H9 (cell line): ENCODE measurements at regions not wholly inside any gene's neighbourhood (a gene's known extent, or its start where the extent isn't known, plus 50 kb on each side); places are given as distances from the start of the nearest gene placed in this dataset.

Experiments used
- DNase-seq: peaks from one replicate; pipeline ENCODE4 v3.0.0-alpha.2; 2017
- H2AFZ ChIP-seq: one replicate; pipeline ENCODE4 v1.6.1; 2013; ENCODE audit warnings: mild to moderate bottlenecking, low read length, control low read depth, moderate library complexity
- H2AK5ac ChIP-seq: 2 replicates; pipeline ENCODE4 v1.6.1; 2013; ENCODE audit warnings: low read length, control low read depth, mixed read lengths; ENCODE audit not compliant: insufficient read length
- H2BK120ac ChIP-seq: one replicate; pipeline ENCODE4 v1.6.1; 2013; ENCODE audit warnings: low read depth, mild to moderate bottlenecking, low read length, control low read depth, inconsistent platforms; ENCODE audit not compliant: poor library complexity, severe bottlenecking
- H2BK12ac ChIP-seq: 2 replicates; pipeline ENCODE4 v1.6.1; 2013; ENCODE audit warnings: low read length, control low read depth, mixed read lengths, low read depth; ENCODE audit not compliant: insufficient read length
- H2BK15ac ChIP-seq: 2 replicates; pipeline ENCODE4 v1.6.1; 2013; ENCODE audit warnings: low read depth, low read length, control low read depth
- H2BK20ac ChIP-seq: one replicate; pipeline ENCODE4 v1.6.1; 2013; ENCODE audit warnings: low read depth, mild to moderate bottlenecking, low read length, control low read depth, inconsistent platforms; ENCODE audit not compliant: poor library complexity, severe bottlenecking
- H2BK5ac ChIP-seq: 2 replicates; pipeline ENCODE4 v1.6.1; 2013; ENCODE audit warnings: low read length, control low read depth, mixed read lengths; ENCODE audit not compliant: insufficient read length
- H3K14ac ChIP-seq: 2 replicates; pipeline ENCODE4 v1.6.1; 2013; ENCODE audit warnings: low read length, control low read depth; ENCODE audit not compliant: insufficient read depth
- H3K18ac ChIP-seq: 2 replicates; pipeline ENCODE4 v1.6.1; 2013; ENCODE audit warnings: low read depth, mild to moderate bottlenecking, mixed read lengths, low read length, control low read depth; ENCODE audit not compliant: insufficient read length
- H3K23ac ChIP-seq: 2 replicates; pipeline ENCODE4 v1.6.1; 2013; ENCODE audit warnings: low read length, control low read depth, mixed read lengths, low read depth; ENCODE audit not compliant: insufficient read length
- H3K23me2 ChIP-seq: 2 replicates; pipeline ENCODE4 v1.6.1; 2013; ENCODE audit warnings: low read depth, mild to moderate bottlenecking, mixed read lengths, low read length, control low read depth; ENCODE audit not compliant: insufficient read length, poor library complexity, severe bottlenecking
- H3K27ac ChIP-seq: 2 replicates; pipeline ENCODE4 v1.5.1; 2013; ENCODE audit warnings: low read length, control low read depth, mixed read lengths, low read depth; ENCODE audit not compliant: insufficient read length
- H3K27me3 ChIP-seq: 2 replicates; pipeline ENCODE4 v1.6.1; 2013; ENCODE audit warnings: low read length, control low read depth, inconsistent platforms; ENCODE audit not compliant: insufficient read depth
- H3K4ac ChIP-seq: 2 replicates; pipeline ENCODE4 v1.6.1; 2013; ENCODE audit warnings: low read depth, mild to moderate bottlenecking, control low read depth, inconsistent platforms, low read length, moderate library complexity
- H3K4me1 ChIP-seq: 2 replicates; pipeline ENCODE4 v1.6.1; 2013; ENCODE audit warnings: low read length, control low read depth, inconsistent platforms; ENCODE audit not compliant: insufficient read depth
- H3K4me2 ChIP-seq: 2 replicates; pipeline ENCODE4 v1.6.1; 2013; ENCODE audit warnings: low read length, control low read depth, mixed read lengths; ENCODE audit not compliant: insufficient read length, insufficient read depth
- H3K56ac ChIP-seq: 2 replicates; pipeline ENCODE4 v1.6.1; 2013; ENCODE audit warnings: low read depth, mild to moderate bottlenecking, mixed read lengths, low read length, control low read depth; ENCODE audit not compliant: insufficient read length
- H3K79me1 ChIP-seq: 2 replicates; pipeline ENCODE4 v1.6.1; 2013; ENCODE audit warnings: low read depth, mild to moderate bottlenecking, moderate library complexity, low read length, control low read depth, inconsistent platforms; ENCODE audit not compliant: insufficient read depth, poor library complexity, severe bottlenecking
- H3K79me2 ChIP-seq: 2 replicates; pipeline ENCODE4 v1.6.1; 2013; ENCODE audit warnings: low read length, control low read depth, inconsistent platforms; ENCODE audit not compliant: insufficient read depth
- H3K9ac ChIP-seq: 2 replicates; pipeline ENCODE4 v1.6.1; 2013; ENCODE audit warnings: low read length, control low read depth, mixed read lengths; ENCODE audit not compliant: insufficient read length; ENCODE audit errors: extremely low read depth
- H3K9me3 ChIP-seq: one replicate; pipeline ENCODE4 v1.6.1; 2013; ENCODE audit warnings: low read depth, low read length, inconsistent platforms; ENCODE audit not compliant: control insufficient read depth
- H3T11ph ChIP-seq: one replicate; pipeline ENCODE4 v1.6.1; 2013; ENCODE audit warnings: mild to moderate bottlenecking, low read length, control low read depth, inconsistent platforms
- H4K20me1 ChIP-seq: one replicate; pipeline ENCODE4 v1.6.1; 2013; ENCODE audit not compliant: control insufficient read depth, insufficient read length, insufficient read depth
- H4K5ac ChIP-seq: 2 replicates; pipeline ENCODE4 v1.6.1; 2013; ENCODE audit warnings: low read depth, mild to moderate bottlenecking, mixed read lengths, low read length, control low read depth; ENCODE audit not compliant: insufficient read length
- H4K8ac ChIP-seq: replicated peaks from 2 replicates; pipeline ENCODE4 v1.6.1; 2013; ENCODE audit warnings: low read length, control low read depth, mixed read lengths, low read depth; ENCODE audit not compliant: insufficient read length
- H4K91ac ChIP-seq: 2 replicates; pipeline ENCODE4 v1.6.1; 2013; ENCODE audit warnings: low read depth, mild to moderate bottlenecking, moderate library complexity, mixed read lengths, low read length, control low read depth; ENCODE audit not compliant: insufficient read length
- H3K27ac Mint-ChIP-seq, 3 experiments: 2 replicates in 2 of 3; 3 replicates in 1 of 3; pipeline ENCODE4 v1.8.0; 2020 to 2021; ENCODE audit warnings: mixed read lengths in 3 of 3, mild to moderate bottlenecking in 1 of 3, moderate library complexity in 1 of 3
- H3K27me3 Mint-ChIP-seq: 2 replicates; pipeline ENCODE4 v1.8.0; 2021; ENCODE audit warnings: low read depth, mild to moderate bottlenecking, moderate library complexity, mixed read lengths
- H3K36me3 Mint-ChIP-seq, 3 experiments: 2 replicates in 2 of 3; 3 replicates in 1 of 3; pipeline ENCODE4 v1.8.0; 2020 to 2021; ENCODE audit warnings: low read depth in 3 of 3, mixed read lengths in 3 of 3; ENCODE audit not compliant: insufficient read depth in 1 of 3
- H3K4me1 Mint-ChIP-seq, 2 experiments: 2 replicates each; pipeline ENCODE4 v1.8.0; 2020; ENCODE audit warnings: mixed read lengths in 2 of 2
- H3K4me3 Mint-ChIP-seq, 2 experiments: 2 replicates in 1 of 2; 3 replicates in 1 of 2; pipeline ENCODE4 v1.8.0; 2020 to 2021; ENCODE audit warnings: mild to moderate bottlenecking in 2 of 2, mixed read lengths in 2 of 2, moderate library complexity in 1 of 2
- H3K9me3 Mint-ChIP-seq, 2 experiments: 2 replicates in 1 of 2; 3 replicates in 1 of 2; pipeline ENCODE4 v1.8.0; 2020; ENCODE audit warnings: mild to moderate bottlenecking in 2 of 2, mixed read lengths in 2 of 2, moderate library complexity in 1 of 2
- WGBS: extraction: QIAGEN DNeasy Blood & Tissue Kit; methylation state at CpG from one replicate; pipeline ENCODE4 v1.1.7; 2013; ENCODE audit warnings: missing lambda C conversion rate, low lambda C conversion rate, mixed read lengths; ENCODE audit not compliant: insufficient read length; ENCODE audit errors: extremely low coverage; 5-methylcytosine and 5-hydroxymethylcytosine counted together
- TF ChIP-seq, protein P1 (sequence below): fragments of 200-600 bp; sonication (generic); conservative IDR thresholded peaks from 3 replicates; pipeline ENCODE4 v1.8.0; 2021; ENCODE audit warnings: antibody characterized with exemption, mild to moderate bottlenecking

DNA sequence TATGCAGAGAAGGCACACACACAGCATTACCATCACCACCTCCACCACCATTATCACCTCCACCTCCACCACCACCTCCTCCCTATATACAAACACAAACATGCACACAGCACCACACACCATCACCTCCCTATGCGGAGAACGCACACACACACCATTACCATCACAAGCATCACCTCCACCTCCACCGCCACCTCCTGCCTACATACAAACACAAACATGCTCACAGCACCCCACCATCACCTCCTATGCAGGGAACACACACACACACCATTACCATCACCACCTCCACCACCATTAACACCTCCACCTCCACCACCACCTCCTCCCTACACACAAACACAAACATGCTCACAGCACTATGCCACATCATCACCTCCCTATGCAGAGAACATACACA is 236.5 kb upstream of the AFDN start:
- peaks cover 11 to 15% of the 10 kb centered on the region in 2 experiments for H3K9me3 Mint-ChIP-seq
- no peak overlapping the region for H3K14ac ChIP-seq
- WGBS: no CpG with 5 or more reads among the region's 3 CpGs
- H2BK120ac ChIP-seq: no peak overlapping the region
- H2BK20ac ChIP-seq: no peak overlapping the region
- H3K4me1 Mint-ChIP-seq: peaks cover 3 to 8% of the 10 kb centered on the region in 2 experiments; a peak in 2 of 4 replicates
- no peak overlapping the region for H3K27ac Mint-ChIP-seq
- H3K27ac ChIP-seq: no peak overlapping the region
- no peaks in the 10 kb centered on the region for H3K79me2 ChIP-seq
- H2AK5ac ChIP-seq: no peak overlapping the region
- H3K36me3 Mint-ChIP-seq: peaks cover 0 to 12% (median 6%) of the 10 kb centered on the region in 3 experiments; a peak in 4 of 7 replicates
- no peak overlapping the region for H4K8ac ChIP-seq
- no peak overlapping the region for H4K5ac ChIP-seq
- H2BK5ac ChIP-seq: no peak overlapping the region
- no peak overlapping the region for H3K4me2 ChIP-seq
- DNase-seq: no peak
- H3K27me3 ChIP-seq: no peaks in the 10 kb centered on the region
- H3K4ac ChIP-seq: no peak overlapping the region
- H3K79me1 ChIP-seq: no peaks in the 10 kb centered on the region
- no peak overlapping the region for H3T11ph ChIP-seq
- H2AFZ ChIP-seq: no peak overlapping the region
- no peaks in the 10 kb centered on the region for H3K4me1 ChIP-seq
- no peak overlapping the region for H3K56ac ChIP-seq
- H3K23me2 ChIP-seq: no peaks in the 10 kb centered on the region
- H3K23ac ChIP-seq: no peak overlapping the region
- TF ChIP-seq, protein P1, sequence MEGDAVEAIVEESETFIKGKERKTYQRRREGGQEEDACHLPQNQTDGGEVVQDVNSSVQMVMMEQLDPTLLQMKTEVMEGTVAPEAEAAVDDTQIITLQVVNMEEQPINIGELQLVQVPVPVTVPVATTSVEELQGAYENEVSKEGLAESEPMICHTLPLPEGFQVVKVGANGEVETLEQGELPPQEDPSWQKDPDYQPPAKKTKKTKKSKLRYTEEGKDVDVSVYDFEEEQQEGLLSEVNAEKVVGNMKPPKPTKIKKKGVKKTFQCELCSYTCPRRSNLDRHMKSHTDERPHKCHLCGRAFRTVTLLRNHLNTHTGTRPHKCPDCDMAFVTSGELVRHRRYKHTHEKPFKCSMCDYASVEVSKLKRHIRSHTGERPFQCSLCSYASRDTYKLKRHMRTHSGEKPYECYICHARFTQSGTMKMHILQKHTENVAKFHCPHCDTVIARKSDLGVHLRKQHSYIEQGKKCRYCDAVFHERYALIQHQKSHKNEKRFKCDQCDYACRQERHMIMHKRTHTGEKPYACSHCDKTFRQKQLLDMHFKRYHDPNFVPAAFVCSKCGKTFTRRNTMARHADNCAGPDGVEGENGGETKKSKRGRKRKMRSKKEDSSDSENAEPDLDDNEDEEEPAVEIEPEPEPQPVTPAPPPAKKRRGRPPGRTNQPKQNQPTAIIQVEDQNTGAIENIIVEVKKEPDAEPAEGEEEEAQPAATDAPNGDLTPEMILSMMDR: no peak
- no peak overlapping the region for H3K9ac ChIP-seq
- no peak overlapping the region for H3K18ac ChIP-seq
- no peak overlapping the region for H2BK15ac ChIP-seq
- no peaks in the 10 kb centered on the region for H3K9me3 ChIP-seq
- H3K27me3 Mint-ChIP-seq: no peaks in the 10 kb centered on the region; the same call in 1 of the 2 replicates
- no peak overlapping the region for H4K91ac ChIP-seq
- no peak overlapping the region; a peak in 1 of 5 replicates for H3K4me3 Mint-ChIP-seq
- no peak overlapping the region for H2BK12ac ChIP-seq
- no peaks in the 10 kb centered on the region for H4K20me1 ChIP-seq
